ENCODE measurements at regions not wholly inside any gene's neighbourhood (a gene's known extent, or its start where the extent isn't known, plus 50 kb on each side); places are given as distances from the start of the nearest gene placed in this dataset.
"Not testable (repeated sequence)": the region's sequence is repeated elsewhere in the genome, so short reads cannot be mapped to it uniquely, and the experiment has no call there.

- DNase-seq (ENCODE audit: low spot score): no peak
These were observed 1501.7 kb downstream of the RAPGEF2 start for GRCh38 chr4:160604541-160604940.

- no peak for DNase-seq (ENCODE audit: low spot score)
These were observed 1508.3 kb downstream of the RAPGEF2 start for GRCh38 chr4:160611181-160611580.

- DNase-seq (ENCODE audit: low spot score): no peak
These were observed 1528.2 kb downstream of the RAPGEF2 start for GRCh38 chr4:160631044-160631443.

GRCh38 chr4:160652790-160653189, 1511.0 kb downstream of the FSTL5 start:
- no peak for DNase-seq (ENCODE audit: low spot score)

GRCh38 chr4:160675550-160675949, 1488.2 kb downstream of the FSTL5 start:
- no peak for DNase-seq (ENCODE audit: low spot score)

- DNase-seq (ENCODE audit: low spot score): no peak
These were observed 1478.1 kb downstream of the FSTL5 start for GRCh38 chr4:160685729-160686128.

- DNase-seq (ENCODE audit: low spot score): no peak
These were observed 1462.1 kb downstream of the FSTL5 start for GRCh38 chr4:160701671-160702070.

- no peak for DNase-seq (ENCODE audit: low spot score)
These were observed 1454.8 kb downstream of the FSTL5 start for GRCh38 chr4:160709026-160709425.

GRCh38 chr4:160709546-160709945, 1454.3 kb downstream of the FSTL5 start:
- DNase-seq (ENCODE audit: low spot score): no peak

- no peak for DNase-seq (ENCODE audit: low spot score)
These were observed 1447.2 kb downstream of the FSTL5 start for GRCh38 chr4:160716551-160716950.

- DNase-seq (ENCODE audit: low spot score): no peak
These were observed 1446.0 kb downstream of the FSTL5 start for GRCh38 chr4:160717848-160718247.

- DNase-seq (ENCODE audit: low spot score): no peak
These were observed 1439.7 kb downstream of the FSTL5 start for GRCh38 chr4:160724063-160724462.

GRCh38 chr4:160745126-160745525, 1418.7 kb downstream of the FSTL5 start:
- DNase-seq (ENCODE audit: low spot score): no peak

- DNase-seq (ENCODE audit: low spot score): not testable (repeated sequence)
These were observed 1417.2 kb downstream of the FSTL5 start for GRCh38 chr4:160746585-160746984.

GRCh38 chr4:160772668-160773067, 1391.1 kb downstream of the FSTL5 start:
- DNase-seq (ENCODE audit: low spot score): no peak

- no peak for DNase-seq (ENCODE audit: low spot score)
These were observed 1368.6 kb downstream of the FSTL5 start for GRCh38 chr4:160795216-160795615.

GRCh38 chr4:160808174-160808573, 1355.6 kb downstream of the FSTL5 start:
- no peak for DNase-seq (ENCODE audit: low spot score)

GRCh38 chr4:160809576-160809975, 1354.2 kb downstream of the FSTL5 start:
- no peak for DNase-seq (ENCODE audit: low spot score)

- no peak for DNase-seq (ENCODE audit: low spot score)
These were observed 1353.4 kb downstream of the FSTL5 start for GRCh38 chr4:160810424-160810823.

GRCh38 chr4:160810941-160811340, 1352.9 kb downstream of the FSTL5 start:
- no peak for DNase-seq (ENCODE audit: low spot score)

- DNase-seq (ENCODE audit: low spot score): no peak
These were observed 1351.8 kb downstream of the FSTL5 start for GRCh38 chr4:160811956-160812355.

GRCh38 chr4:160814726-160815125, 1349.1 kb downstream of the FSTL5 start:
- DNase-seq (ENCODE audit: low spot score): no peak

- DNase-seq (ENCODE audit: low spot score): no peak
These were observed 1345.2 kb downstream of the FSTL5 start for GRCh38 chr4:160818571-160818970.

- DNase-seq (ENCODE audit: low spot score): no peak
These were observed 1344.0 kb downstream of the FSTL5 start for GRCh38 chr4:160819791-160820190.

- DNase-seq (ENCODE audit: low spot score): no peak
These were observed 1339.3 kb downstream of the FSTL5 start for GRCh38 chr4:160824481-160824880.
